ENCODE measurements at regions not wholly inside any gene's neighbourhood (a gene's known extent, or its start where the extent isn't known, plus 50 kb on each side); places are given as distances from the start of the nearest gene placed in this dataset.
"Not testable (repeated sequence)": the region's sequence is repeated elsewhere in the genome, so short reads cannot be mapped to it uniquely, and the experiment has no call there.

DNA sequence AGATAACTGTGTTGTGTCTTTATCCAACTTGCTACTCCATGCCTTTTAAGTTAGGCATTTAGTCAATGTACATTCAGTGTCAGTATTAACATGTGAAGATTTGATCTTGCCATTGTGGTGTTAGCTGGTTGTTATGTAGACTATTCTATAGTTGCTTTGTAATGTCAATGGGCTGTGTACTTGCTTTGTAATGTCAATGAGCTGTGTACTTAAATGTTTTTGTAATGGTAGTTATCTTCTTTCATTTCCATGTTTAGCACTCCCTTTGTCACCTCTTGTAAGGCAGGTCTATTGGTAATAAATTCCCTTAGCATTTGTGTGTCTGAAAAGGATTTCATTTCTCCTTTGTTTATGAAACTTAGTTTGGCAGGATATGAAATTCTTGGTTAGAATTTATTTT is 53.4 kb downstream of the MC4R start:
- DNase-seq, result no peak

DNA sequence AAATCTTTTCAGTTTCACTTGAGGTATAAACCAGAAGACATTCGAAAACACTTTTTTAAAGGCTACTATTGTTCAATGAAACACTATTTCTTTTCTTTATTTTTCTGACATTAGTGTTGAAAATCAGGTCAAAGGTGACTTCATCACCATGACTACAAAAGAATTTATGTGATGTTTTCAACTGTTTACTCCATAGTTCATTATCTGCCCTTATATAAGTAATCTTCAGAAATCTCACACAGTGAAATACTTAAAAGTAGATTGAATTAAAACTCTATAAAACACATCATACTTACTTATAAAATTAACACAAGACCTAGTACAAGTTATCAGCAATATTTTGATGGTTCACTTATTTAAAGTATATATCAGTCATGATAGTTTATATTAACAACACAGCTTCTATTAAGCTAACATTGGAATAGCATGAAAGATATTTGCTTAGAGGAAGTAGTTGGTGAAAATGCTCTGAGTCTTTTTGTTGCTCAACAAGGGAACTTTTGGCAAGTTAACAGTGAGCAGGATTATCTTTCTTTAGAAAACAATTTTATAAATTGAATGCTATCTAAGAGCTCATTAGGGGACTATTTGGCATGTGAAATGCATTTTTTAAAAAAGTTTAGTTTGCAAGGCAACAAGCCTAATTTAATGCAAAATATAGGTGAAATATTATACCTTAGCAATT is 60.8 kb downstream of the MC4R start:
- no peak for DNase-seq

DNA sequence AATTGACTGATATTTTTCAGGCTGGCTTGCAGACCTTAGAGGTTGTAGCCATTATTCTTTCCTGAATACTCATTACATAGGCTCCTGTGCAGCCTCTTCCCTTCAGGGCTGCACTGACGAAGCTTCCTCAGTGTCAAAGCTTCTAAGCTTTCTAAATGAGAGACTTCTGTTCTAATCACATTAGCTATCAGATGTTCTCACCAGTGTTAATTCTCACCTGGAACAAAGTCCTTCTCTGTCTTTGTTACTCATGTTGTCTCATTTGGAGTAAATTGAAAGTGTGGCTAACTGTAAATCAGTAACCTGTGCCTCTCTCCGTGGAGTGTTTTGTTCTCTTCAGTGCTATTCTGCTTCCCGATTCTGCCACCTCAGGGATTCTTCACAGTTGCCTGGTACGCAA is 76.9 kb downstream of the MC4R start:
- no peak for DNase-seq

DNA sequence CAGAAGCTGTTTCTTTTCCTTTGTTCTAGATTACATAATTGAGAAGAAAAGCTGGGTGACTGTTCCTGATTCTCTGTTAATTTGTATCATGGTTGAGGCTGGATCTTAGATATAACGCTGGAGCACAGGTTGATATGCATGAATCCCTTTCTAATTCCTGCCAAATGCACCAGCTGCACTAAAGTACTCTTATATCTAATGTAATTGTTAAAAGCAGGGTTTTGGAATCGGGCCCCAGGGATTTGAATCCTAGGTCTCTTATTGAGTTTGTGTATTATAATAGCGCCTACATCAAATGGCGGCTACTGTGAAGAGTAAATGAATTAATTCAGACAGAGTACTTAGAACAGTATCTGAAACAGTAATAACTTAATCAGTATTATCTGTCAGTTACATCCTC is 80.4 kb downstream of the MC4R start:
- no peak for DNase-seq

DNA sequence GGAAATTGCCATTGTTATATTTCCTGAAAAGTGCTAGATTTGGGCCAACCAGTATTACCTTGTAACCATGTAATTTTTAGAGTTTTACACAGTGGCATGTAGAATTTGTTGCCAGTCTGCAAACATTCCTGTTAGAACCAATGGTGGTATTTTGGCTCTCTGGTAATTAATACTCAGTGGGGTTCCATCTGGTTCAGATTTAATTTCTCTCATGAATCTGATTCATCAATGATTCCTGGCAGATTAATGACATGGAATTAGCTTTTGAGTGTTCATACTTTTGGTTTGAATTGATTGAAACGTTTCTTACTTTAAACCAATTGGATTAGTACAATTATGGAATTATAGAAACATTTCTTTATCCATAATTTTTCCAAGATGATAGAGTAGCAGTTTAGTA is 93.2 kb downstream of the MC4R start:
- no peak for DNase-seq

DNA sequence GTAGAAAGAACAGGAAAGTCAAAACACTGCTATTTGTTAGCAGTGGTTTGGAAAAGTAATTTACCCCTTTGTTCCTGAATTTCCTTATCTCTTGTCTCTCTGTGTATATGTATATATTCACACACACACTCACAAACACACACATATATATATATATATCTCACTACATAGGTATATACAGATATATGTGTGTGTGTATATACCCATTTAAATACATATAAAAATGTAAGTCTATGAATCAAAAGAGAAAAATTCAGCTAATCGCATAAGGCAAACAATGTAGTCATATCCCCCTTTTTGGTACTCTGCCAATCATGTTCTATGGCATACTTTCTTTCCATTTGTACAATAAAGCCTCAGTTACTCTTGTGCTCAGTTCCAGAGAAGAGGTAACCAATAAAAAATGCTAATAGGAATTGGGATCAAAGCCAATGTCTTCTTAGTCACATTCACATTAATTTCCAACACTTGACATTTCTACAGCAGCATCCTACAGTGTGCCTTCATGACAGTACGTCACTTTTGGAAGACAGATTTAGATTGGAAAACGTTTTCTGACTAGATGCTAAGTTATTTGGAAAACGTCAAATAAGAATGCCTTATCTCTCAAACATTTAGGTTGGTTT is 94.6 kb downstream of the MC4R start:
- DNase-seq, result no peak

DNA sequence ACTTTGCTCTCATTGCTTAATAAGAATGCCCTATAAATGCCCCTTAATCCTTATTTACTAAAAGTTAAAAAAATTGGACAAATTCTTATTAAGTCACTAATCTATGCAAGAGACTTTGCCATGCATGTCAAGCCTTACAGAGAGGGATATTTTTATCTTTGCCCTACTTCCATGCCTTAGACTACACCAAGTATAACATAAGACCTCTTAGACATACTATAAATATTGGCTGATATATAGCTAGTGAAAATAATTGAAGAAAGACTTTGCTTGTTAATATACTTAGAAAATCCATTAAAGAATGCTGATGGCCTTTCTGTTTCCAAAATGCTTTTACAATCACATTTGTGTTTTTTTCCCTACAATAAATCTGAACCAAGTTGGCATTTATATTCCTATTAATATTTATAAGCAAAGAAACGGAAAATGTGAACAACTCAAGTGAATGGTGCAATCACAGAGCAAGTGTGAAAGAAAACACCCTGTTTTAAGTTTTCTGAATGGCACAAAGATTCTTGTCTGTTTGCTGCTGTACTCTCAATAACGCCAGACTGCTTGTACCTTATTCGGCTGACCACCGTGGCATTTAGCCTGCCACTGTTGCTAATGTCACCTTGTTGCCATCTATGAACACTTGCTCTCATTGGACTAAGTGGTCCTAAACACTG is 105.0 kb downstream of the MC4R start:
- no peak for DNase-seq

DNA sequence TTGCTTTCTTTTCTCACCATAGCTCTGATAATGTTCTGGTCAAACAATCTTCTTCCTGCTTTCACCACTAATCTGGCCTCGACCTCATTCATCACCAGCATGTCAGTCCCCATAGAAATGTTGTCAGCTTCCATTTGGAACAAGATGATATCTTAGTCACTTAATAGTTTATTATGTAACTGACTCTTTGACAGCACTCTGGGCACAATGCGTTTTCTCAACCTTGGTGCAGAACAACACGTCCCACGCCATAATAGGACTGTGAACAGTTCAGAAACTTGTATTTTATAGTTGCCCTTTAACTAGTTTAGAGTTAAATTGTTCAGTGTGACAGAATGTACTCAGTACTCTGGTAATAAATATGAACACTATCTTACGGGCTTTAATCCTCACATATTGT is 106.0 kb downstream of the MC4R start:
- no peak for DNase-seq

DNA sequence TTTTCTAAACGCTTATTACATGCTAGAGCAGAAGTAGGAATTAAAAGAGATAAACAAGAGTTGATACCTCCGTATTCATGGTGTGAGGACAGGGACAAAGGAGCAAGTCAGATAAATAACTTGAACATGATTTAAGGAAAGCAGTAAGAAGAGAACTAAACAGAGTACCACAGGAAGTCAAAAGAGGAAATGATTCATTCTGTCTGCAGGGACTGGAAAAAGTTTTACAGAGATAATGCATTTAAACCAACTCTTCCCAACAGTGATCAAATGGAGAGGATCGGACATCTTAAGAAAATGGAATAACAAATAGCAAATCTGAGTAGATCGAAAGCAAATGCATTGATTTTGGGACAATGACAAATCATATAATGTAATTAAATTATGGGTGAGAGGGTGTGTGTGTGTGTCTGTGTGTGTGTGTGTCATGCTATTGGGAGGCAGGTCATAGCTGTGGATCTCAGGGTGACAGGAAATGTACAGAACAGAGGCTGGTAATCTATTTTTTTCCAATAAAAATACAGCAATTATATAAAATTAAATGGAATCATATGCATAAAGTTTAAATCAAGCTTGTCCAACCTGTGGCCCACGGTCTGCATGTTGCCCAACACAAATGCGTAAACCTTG is 113.4 kb downstream of the MC4R start:
- no peak for DNase-seq

DNA sequence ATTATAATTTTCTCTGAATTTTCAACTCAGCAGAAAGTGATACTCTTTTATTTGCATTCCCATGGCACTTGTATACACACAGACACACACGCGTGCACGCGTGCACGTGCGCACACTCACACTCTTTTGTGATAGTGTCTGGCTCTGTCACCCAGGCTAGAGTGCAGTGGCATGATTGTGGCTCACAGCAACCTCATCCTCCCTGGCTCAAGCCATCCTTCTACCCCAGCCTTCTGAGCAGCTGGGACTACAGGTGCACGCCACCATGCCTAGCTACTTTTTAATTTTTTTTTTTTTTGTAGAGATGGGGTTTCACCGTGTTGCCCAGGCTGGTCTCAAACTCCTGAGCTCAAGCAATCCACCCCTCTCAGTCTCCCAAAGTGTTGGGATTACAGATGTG is 123.2 kb downstream of the MC4R start:
- no peak for DNase-seq

DNA sequence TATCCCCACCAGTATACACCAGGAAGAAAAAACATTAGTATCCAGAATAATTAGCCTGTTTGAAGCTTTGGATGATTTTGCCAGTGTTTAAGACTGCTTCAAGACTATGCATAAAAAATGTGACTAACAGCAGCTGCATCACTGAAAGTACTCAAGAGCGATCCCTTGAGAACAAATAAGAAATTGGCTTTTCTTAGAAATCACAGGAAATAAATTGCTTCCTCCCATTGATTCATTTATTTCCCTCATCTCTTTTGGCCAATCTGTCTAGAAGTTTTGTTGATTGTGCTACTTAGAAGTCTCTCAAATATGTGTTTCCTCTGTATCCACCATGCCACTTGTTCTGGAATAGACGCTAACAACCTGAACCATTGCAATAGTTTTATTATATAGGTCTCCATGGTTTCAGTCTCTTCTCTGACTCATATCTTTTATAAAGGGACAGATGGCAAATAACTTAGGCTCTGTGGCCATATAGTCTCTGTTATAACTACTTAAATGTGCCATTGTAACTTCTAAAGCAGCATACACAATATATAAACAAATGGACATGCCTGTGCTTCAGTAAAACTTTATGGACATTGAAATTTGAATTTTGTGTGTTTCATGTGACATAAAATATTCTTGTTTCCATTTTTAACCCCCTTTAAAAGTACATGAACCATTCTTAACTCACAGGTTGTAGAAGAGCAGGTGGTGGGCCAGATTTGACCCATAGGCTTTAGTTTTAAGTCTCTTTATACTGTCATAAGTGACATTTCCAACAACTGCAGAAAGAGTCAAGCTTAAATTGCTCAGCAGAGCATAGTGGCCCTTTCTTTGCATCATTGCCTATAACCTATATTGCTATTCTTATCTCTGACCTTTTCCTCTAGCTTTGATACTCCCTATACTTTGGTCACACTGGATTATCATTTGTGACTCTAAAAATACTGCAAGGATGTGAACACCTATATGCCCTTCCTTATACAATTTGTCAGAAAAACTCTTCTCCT is 123.9 kb downstream of the MC4R start:
- no peak for DNase-seq

DNA sequence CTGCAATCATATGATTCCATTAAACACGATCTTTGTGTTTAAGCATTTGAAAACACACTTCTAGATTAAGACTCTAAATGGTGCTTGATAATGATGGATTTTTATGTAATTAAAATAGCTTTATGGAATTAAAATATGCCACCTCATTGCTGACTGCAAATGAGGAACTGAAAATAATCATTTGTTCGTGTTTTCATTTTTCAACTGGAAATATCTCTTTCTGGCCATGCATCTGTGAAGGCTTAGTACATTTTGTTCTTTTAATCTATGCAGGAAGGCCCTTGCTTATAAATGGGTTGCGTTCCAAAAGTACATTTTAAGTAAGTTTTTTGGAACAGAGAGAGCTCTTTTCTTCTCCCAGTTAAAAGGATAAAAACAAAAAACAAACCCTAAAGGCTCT is 125.5 kb downstream of the MC4R start:
- no peak for DNase-seq

DNA sequence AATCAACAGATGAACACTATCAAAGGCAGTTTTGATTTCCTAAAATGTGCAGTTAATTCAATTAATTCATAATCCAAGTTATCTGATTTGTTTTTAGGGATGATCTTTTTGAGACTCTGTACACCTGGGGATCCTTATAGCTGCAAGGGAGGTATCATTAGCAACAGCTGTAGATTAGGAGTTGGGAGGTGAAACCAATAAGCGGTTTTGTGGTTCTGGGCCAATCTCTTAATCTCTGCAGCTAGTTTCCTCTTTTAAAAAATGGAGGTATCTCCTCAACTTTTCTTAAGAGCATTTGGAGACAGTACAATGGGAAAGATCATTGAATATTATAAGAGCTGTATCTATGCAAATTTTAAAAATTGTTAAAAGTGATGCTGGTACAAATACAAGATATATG is 126.0 kb downstream of the MC4R start:
- no peak for DNase-seq

DNA sequence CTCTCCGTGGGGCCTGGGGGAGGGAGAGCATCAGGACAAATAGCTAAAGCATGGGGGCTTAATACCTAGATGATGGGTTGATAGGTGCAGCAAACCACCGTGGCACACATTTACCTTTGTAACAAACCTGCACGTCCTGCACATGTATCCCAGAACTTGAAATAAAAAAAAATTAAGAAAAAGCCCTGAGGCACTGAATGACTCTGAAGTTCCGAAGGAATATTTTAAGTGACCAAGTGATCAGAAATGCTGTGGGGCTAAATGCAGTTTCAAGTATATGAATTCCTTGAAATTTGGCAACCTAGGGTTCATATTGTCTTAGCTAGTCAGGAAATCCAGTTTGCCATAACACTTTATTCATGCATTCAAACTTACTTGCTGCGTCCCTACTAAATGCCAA is 127.5 kb downstream of the MC4R start:
- no peak for DNase-seq

DNA sequence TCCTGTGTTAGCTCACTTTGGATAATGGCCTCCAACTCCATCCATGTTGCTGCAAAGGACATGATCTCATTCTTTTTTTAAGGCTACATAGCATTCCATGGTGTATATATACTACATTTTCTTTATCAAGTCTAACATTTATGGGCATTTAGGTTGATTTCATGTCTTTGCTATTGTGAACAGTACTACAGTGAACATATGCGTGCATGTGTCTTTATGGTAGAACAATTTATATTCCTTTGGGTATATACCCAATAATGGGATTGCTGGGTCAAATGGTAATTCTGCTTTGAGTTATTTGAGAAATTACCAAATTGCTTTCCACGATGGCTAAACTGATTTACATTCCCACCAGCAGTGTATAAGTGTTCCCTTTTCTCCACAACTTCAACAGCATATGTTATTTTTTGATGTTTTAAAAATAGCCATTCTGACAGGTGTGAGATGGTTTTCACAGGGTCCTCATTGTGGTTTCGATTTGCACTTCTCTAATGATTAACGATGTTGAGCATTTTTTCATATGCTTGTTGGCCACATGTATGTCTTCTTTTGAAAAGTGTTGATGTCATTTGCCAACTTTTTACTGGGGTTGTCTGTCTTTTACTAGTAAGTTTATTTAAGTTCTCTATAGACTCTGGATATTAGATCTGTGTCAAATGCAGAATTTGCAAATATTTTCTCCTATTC is 133.4 kb downstream of the MC4R start:
- DNase-seq, result not testable (repeated sequence)

DNA sequence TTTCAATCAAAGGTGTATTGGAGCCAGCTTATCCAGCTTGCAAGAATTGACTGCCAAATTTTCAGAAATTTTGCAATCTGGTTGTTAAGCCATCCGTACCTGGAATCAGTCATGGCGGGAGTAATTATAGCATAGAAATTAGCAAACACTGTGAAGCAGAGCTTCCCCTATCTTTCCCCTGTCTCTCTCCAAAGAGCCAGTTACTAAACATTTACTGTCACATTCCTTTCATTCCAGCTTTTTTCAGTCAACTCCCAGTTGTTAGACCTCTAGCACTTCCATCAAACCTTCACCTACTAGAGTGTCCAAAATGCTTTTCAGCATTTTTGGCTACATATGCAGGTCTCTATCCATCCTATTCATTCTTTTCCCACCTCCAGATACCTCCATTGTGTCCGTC is 137.4 kb downstream of the MC4R start:
- DNase-seq, result no peak

DNA sequence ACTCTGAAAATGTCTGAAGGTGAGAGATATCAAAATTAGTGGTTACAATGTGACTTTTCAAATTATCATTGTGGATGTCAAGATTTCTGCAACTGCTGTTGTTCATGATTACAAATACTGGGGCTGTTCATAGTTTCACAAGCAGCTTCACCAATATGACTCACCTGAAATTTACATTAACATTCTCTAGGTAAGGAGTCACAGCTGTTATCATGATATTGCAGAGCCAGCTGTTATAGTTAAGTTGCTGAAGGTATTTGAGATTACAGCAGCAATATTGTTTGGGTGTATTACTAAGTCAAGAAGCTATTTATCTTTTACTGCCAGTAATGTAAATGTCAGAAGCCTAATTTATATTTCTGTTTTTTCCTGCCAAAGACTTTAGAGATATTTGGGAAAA is 140.0 kb downstream of the MC4R start:
- DNase-seq, result no peak

DNA sequence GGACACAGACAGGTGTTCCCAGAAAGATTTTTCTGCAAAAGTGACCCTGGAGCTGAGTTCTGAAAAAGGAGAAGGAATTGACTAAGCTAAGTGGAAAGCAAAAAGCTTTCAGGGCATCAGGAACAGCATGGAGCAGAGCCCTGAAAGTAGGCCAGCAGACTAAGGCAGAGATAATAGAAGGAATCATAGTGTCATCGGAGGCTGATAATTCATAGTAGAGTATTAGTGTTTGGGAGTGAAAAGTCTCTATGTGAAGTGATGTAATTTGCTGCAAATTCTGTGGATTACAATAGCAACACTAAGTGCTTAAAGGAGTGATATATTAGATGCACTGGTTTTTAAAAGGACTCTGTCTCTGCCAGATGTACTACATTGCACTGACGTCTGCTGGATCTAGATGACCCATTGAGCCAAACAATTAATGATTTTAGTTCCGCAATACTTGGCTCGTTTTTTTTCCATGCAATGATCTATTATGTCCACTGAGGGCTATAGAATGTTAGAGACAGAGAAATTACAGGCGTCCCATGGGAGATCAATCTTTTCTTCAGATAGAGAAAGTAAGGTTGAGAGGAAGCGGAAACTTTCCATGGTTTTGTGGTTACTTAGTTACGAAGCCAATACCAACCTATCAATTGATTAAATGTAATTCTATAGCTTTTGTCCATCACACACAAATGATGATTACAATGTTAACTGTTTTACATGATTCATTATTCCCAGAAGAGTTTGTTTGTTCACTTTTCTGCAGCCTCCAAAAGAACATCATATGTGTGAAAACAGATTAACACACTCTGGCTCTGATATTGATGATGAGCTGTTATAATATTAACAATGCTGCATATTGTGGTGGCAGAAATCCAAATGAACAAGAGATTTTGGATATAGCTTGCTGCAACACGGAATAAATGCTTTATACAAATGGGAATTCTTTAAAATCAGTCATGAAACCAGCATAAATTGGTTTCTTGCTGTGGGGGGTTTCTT is 143.7 kb downstream of the MC4R start:
- DNase-seq, result no peak

DNA sequence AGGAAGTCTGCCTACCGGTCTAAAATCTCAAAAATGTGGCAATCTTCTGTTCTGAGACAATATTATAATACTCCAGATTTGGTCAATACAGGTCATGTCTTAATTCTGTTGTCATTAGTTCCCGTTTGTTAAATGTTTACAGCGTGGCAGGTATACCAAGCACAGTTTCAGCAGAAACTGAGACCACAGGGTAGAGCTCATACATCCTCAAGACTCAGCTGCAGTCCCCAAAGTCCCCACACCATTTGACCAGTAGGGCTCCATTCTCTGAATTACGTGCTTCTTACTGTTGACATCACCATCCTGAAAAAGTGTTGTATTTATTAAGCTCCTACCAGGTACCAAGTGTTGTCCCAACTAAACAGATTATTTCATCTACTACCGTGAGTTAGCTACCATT is 157.1 kb downstream of the MC4R start:
- DNase-seq, result no peak

DNA sequence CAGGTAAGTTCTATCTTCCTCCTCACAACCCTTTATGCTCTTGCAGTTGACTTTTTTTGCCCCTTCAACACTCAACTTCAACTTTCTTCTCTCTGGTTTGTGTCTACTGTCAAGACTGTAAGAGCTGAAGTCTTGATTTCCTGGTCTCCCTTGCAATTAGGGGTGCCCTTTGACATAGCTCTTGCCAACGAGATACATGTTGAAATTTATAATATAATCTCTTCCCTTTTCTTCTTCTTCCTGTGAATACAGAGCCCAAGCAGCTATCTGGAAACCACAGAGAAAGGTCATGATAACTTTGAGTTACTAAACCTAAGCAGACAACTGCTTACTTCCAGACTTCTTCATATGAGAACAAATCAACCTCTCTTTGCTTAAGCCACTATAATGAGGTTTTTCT is 163.5 kb downstream of the MC4R start:
- DNase-seq, result no peak

DNA sequence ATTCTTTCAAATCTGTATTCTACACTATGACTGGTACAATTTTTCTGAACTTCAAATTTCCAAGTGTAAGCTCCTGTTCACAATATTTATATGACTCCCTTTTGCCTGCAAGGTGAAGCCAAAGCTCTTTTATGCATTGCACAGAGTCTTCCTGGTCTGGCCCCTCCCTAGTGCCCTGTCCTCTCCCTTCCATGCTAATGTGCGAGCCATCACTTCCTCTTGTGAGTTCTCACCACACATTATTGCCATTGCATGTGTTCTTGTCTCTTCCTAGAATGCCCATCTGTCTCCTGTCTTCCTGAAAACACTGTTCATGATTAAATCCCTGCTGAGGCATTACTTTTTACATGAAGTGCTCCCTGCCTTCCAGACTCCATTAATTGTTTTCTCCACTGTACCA is 169.9 kb downstream of the MC4R start:
- DNase-seq, result no peak

All from NCI-H510A (cell line).